ENCODE measurements at regions not wholly inside any gene's neighbourhood (a gene's known extent, or its start where the extent isn't known, plus 50 kb on each side); places are given as distances from the start of the nearest gene placed in this dataset.
A peak's percentile ranks its signal among the peaks of the same experiment; 100 is the strongest.
"Not testable (repeated sequence)": the region's sequence is repeated elsewhere in the genome, so short reads cannot be mapped to it uniquely, and the experiment has no call there.

DNA sequence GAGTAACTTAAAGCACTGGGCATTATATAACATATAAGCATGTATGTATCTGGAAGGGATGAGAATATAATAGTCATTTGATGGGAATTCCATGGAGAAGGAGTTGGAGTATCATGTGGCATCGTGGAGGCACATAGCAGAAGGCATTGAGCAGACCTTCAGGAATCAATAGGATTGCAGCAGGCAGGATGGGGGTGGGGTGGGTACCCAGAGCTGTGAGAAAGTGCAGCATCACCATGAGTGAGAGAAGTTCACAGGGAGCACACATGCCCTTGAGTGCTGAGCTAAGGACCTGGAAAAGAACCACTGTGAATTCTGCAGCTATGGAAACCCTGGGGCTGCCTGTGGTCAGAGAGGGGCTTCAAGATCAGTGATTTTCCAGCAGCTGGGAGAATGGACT, 57.3 kb downstream of the MED10 start:
- DNase-seq, result no peak

DNA sequence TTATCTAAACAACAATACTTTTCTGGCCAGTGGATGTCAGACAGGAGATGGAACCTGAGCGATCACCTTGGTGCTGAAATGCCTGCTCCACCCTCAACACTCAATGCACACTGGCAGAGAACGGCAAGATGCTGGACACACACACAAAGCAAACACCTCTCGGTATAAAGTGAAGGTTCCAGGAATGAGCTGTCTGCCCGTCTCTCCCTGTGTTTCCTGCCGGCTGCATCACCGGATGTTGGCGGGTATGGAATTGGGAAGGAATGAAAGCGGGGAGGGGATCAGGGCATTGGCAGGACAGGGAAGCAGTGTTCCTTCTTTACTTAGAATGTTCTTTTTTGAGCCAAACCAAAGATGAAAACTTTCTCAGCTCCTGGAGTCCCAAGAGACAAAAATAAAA, 59.2 kb downstream of the MED10 start:
- DNase-seq, result no peak

DNA sequence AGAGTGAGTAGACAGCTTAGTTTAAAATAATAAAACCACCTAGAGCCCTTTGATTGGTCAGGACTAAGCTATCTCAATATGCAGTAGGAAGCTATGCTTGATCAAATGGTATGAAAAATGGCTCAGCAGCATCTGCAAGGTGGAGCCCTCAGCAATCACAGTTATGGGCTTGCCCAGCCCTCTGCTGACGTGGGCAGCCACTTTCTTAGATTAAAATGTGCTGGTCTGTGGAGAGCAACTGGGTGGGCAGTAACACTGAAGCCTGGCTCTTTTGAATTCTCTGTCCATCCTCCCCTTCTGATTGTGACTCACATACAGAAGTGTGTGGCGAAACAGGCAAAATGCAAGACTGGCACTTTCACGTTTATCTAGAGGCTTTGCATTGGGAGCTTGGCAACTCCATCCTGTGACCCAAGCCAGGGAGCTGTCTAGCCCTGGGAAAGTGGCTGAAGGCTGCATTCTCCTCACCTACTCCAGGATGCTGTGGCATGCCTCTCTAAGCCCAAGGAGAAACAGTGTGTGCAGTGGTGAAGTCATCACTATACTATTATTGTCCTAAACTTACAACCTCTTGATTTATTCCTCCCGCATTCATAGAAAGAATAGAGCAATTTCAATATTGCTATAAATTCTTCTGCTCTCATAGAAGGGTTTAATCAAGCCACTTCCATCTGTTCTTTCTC, 61.1 kb downstream of the MED10 start:
- DNase-seq, result no peak

DNA sequence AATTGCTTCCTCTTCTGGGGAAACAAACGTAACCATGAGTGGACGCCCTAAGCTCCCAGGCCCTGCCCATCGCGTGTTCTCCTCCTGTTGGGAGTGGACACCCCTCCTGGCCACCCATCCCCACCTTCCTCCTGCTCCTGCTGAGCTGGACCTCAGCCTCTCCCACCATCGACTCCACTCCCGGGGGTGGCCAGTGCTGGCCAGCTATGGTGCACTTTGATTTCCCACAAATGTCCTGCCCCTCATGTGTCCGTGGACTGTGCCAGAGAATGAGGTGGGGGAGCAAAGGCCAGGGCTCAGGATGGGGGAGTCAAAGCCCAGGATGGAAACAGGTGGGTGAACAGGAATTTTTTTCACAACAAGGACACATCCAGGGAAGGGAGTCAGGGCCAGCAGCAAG, 62.8 kb downstream of the MED10 start:
- DNase-seq, result no peak

DNA sequence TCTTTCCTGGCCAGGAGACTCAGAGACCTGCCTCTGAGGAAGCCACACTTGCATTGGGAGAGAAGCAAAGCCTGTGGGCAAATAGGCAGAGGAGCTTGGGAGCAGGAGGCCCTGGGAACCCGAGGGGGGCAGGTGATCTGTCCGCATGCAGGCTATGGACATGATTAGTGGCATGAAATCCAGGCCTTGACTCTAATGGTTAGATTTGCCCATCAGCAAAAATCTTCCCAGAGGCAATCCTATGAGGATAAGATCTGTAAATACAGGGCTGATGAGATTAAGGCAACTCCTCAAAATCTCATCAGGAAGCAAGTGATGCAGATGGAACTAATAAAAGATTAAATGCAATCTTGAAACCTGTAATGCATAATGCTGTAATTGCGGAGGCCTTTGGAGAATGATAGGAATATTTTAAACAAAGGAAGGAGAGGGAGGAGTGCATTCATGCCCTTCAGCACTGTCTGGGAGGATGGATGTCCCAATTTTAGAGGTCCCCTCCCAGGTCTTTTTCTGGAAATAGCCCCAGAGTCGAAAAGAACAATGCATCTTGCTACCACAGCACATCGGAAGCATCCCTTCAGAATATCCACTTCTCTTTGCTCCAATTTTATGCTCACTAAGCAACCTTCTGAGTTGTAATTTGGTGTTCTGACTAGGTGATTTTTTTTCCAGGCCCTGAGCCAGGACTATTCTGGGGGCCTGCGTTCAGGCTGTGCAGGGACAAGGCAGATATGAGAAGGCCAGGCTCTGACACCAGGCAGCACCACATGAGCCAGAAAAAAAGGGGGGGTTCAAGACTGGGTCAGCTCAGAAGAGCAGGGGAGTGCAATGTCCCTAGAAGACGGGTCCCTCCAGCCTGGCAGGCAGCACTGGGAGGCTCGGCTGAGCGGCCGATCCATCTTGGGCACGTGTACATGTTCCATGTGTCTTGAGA, 66.5 kb downstream of the MED10 start:
- no peak for DNase-seq

DNA sequence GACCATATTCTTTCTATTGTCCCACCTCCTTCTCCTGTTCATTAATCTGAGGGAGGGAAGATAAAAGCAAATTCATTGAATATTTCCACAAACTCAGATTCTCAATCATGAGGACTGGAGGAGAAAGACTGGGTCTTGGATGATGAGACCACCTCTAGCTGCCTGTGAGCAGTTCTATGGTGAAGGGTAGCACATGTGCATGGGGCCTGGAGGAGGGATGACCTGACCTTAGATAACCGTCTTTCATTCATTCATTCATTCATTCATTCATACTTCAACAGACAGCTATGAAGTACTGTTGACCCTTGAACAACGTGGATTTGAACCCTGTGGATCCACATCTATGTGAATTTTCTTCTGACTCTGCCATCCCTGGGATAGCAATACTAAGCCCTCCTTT, 68.4 kb downstream of the MED10 start:
- DNase-seq, result no peak

DNA sequence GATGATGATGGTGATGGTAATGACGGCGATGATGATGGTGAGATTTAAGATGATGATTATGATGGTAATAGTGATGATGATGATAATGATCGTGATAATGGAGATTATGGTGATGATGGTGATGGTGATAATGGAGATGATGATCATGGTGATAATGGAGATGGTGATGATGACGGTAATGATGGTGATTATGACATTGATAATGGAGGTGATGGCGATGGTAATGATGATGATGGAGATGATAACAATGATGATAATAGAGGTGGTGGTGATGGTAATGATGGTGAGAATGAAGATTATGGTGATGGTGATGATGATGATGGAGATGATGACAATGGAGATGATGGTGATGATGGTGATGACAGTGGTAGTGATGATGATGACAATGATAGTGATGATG, 69.7 kb downstream of the MED10 start:
- DNase-seq, result no peak

DNA sequence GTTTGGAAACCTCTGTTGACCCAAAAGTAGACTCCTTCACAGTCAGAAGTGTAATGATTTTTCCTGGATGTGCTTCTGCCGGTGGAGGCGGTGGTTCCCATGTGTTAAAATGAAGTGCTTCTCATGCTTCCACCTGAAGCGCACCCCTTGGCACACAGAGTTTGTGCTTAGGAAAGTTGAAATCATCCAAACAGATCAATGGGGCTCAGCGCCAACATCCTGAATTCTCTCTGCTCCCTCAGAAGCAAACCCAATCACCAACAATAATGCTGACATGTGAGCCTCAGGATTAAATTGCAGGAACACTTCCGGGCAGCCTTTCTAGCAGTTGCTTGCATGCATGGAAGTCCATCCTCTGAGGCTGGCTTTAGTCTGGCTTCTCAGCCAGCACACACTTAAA, 71.0 kb downstream of the MED10 start:
- no peak for DNase-seq

GRCh38 chr5:6305853-6306252, 72.5 kb downstream of the MED10 start:
- DNase-seq, result no peak

DNA sequence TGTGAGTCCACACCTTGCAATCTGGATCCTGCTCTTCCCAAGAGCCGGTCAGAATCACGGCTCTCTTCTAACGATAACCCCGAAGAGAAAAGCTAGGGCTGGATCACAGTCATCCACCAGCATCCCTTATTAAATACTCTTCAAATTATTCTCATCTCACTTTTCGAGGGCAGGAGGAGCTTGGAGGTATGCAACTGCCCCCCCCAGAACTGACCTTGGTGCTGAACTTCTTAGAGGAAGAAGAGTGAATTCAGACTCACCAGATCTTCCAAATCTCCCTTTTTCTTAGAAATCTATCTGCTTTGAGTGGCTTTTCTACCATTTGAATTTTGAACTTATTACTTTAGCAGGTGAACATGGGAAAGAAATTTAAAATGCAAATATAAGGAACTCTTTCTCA, 75.7 kb downstream of the MED10 start:
- DNase-seq, result no peak

DNA sequence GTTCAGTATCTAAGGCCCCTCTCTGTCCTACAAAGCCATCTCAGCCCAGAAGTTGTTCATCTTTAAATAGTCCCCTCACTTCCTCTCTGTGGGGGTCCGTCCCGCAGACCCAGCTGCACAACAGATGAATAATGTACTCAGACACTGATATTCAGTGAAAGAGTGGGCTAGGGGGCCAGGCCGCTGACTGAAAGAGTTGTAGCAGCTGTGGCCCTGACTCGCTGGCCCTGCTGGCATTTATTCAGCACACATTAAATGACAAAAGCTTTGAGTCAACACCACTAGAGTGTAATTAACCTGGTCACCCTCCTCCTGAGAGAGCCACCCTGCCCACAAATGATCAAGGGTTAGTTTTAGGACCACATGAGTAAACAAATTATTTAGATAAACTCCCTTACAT, 76.3 kb downstream of the MED10 start:
- peak; percentile 45 for DNase-seq

GRCh38 chr5:6296524-6296923, 81.8 kb downstream of the MED10 start:
- no peak for DNase-seq

DNA sequence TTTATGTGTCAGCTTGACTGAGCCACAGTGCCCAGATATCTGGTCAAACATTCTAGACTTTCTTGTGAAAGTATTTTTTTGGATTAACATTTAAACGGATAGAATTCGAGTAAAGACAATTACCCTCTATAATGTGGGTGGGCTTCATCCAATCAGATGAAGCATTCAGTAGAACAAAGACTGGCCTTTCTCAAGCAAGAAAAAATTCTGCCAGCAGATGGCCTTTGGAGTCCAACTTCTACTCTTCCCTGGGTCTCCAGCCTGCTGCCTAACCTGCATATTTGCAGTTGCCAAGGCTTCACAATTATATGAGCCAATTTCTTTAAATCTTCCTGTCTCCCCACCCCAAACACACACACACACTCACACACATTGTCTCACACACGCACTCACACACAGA, 86.4 kb downstream of the MED10 start:
- DNase-seq, result peak; percentile 90

DNA sequence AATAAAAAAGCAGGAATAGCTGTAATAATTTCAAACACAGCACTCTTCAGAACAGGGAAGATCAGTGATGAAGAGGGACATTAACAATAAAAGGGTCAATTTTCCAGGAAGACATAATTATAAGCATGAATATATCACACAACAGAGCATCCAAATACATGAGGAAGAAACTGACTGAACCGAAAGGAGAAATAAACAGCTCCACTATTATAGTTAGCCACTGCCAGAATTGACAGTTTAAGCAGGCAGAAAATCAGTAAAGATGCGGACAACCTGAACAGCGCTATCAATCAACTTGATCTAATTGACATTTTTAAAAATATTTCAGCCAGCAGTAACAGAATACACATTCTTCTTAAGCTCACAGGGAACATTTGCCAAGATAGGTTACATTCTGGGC, 89.1 kb downstream of the MED10 start:
- DNase-seq, result no peak

GRCh38 chr5:6287176-6287575, 91.2 kb downstream of the MED10 start:
- no peak for DNase-seq

- DNase-seq, result no peak
Measured at GRCh38 chr5:6286404-6286803, 91.9 kb downstream of the MED10 start.

DNA sequence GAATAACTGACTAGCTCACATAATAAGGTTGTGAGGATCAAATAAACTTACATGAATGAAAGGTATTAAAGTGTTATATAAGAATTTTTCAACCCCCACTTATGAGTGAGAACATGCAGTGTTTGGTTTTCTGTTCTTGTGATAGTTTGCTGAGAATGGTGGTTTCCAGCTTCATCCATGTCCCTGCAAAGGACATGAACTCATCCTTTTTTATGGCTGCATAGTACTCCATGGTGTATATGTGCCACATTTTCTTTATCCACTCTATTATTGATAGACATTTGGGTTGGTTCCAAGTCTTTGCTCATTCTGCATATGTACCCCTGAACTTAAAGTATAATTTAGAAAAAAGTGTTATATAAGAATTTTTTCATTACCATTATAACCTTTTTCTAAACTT, 93.9 kb downstream of the MED10 start:
- not testable (repeated sequence) for DNase-seq

DNA sequence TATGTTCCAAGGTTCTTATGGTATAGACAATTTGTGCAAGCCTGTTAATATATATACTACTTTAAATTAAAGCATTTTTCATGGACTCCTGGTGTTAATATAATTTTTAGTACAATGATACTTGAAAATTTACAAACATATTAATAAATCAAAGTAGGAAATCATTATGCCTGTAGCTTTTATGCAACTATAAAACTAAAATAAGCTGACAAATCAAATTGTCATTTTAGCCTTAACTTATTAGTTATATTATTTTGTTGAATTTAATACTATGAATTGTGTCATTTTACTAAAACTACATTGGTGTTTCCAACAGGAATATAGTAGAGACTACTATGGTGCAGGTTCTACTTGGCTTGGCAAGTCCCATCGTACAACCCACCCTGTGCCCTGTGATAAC, 96.0 kb downstream of the MED10 start:
- no peak for DNase-seq

DNA sequence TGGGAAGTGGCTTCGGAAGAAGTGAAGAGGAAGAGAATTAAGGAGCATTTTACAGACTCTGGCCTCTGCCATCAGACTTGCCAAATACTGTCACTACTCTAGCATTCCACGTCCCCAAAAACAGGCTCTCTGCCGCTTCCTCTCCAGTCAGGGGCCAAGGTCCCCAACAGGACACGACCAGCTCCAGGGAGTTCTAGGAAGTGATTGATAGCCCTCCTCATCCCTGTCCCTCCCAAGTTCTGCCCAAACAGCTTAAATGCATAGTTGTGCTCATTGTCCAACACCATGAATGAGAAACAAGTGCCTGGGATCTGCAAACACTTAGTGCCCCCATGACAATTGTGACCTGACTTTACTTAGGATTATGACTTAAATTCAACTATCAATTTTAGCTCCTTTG, 96.5 kb downstream of the MED10 start:
- DNase-seq, result no peak

DNA sequence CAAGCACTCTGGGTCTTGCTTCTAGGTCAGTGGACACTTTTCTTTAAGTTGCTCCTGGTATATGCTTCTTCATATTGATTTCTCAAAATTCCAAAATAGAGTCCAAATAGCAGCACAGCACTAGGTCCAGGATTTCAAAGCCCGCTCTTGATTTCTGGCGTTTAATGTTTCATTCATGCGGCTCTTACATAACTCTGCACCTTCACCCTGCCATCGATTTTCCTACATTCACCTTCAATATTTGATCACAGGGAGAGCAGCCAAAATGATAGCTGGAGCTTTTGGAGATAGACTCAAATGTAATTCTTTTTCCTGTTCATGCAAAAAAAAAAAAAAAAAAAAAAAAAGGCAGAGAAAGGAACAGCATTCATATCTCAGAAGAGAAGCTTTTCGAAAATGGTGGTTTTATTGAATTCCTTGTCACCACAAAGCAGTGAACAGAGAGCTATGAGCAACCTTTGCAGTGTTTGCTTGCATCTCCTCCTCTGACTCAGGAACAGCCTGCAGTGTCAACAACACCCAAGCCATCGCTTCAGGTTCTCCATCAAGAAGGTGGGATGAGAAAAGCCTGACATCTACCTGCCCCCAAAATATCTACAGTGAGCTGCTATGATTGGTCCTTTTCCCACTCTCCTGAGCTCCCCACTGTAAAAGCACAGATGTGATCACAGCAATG, 97.8 kb downstream of the MED10 start:
- no peak for DNase-seq

DNA sequence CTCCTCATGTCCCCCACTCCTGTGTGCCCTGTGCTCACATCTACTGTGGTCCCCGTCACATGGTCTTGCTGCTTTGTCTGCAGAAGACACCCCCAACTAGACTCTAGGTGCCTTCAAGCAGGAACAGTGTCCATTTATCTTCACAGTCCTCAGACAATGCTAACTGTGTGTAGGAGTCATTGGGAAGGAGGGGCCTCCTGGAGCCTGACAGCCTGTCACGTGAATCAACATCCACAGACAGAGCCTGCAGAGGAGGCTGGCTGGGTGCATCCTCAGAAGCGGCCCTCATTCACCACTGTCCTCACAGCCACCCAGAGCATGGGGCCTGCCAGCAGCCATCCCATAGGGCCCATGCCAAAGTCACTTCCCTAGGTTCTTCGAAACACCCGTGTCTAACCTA, 98.7 kb downstream of the MED10 start:
- DNase-seq, result no peak

- no peak for DNase-seq
Measured at GRCh38 chr5:6274846-6275543, 103.4 kb downstream of the MED10 start.

GRCh38 chr5:6273749-6274148, 104.6 kb downstream of the MED10 start:
- DNase-seq, result no peak
